ENCODE measurements at regions not wholly inside any gene's neighbourhood (a gene's known extent, or its start where the extent isn't known, plus 50 kb on each side); places are given as distances from the start of the nearest gene placed in this dataset.

- TF ChIP-seq CTCF (IDR thresholded peaks at IDR 0.05; ENCODE audit: low read length) = no peak
- TF ChIP-seq EZH2 (IDR thresholded peaks at IDR 0.05; ENCODE audit: borderline replicate concordance, low read length) = no peak
- no peak overlapping the region for H3K4me3 ChIP-seq (ENCODE audit: low read depth, low read length, poor library complexity, severe bottlenecking)
- no peaks in the 10 kb centered on the region for H3K36me3 ChIP-seq (ENCODE audit: insufficient read depth, low read length)
- H2AFZ ChIP-seq (ENCODE audit: low read length) = no peak overlapping the region
- H3K27ac ChIP-seq (ENCODE audit: low read depth, low read length, poor library complexity, severe bottlenecking) = no peak overlapping the region
- no peaks in the 10 kb centered on the region for H3F3A ChIP-seq (ENCODE audit: insufficient read depth, low read length)
- no peaks in the 10 kb centered on the region for H3K9me3 ChIP-seq (ENCODE audit: low read length)
- no peak overlapping the region for H3K4me2 ChIP-seq (ENCODE audit: low read length)
- H4K20me1 ChIP-seq (ENCODE audit: insufficient read depth, low read length) = no peaks in the 10 kb centered on the region
- no peaks in the 10 kb centered on the region for H3K9me2 ChIP-seq (ENCODE audit: low read depth, low read length)
- no peak overlapping the region for H3K9ac ChIP-seq (ENCODE audit: low read length)
- no peaks in the 10 kb centered on the region for H3K4me1 ChIP-seq (ENCODE audit: insufficient read depth, low read length, severe bottlenecking)
- no peaks in the 10 kb centered on the region for H3K79me2 ChIP-seq (ENCODE audit: insufficient read depth, low read length)
- no peaks in the 10 kb centered on the region for H3K27me3 ChIP-seq (ENCODE audit: insufficient read depth, low read length)
Observed at GRCh38 chr10:109103278-109103677, 820.0 kb downstream of the XPNPEP1 start.

- no peak overlapping the region for H3K27ac ChIP-seq (ENCODE audit: low read depth, low read length, poor library complexity, severe bottlenecking)
- H3K9me2 ChIP-seq (ENCODE audit: low read depth, low read length) = no peaks in the 10 kb centered on the region
- H4K20me1 ChIP-seq (ENCODE audit: insufficient read depth, low read length) = no peaks in the 10 kb centered on the region
- no peaks in the 10 kb centered on the region for H3K79me2 ChIP-seq (ENCODE audit: insufficient read depth, low read length)
- H3K4me3 ChIP-seq (ENCODE audit: low read depth, low read length, poor library complexity, severe bottlenecking) = no peak overlapping the region
- no peaks in the 10 kb centered on the region for H3K27me3 ChIP-seq (ENCODE audit: insufficient read depth, low read length)
- H3F3A ChIP-seq (ENCODE audit: insufficient read depth, low read length) = no peaks in the 10 kb centered on the region
- H3K4me2 ChIP-seq (ENCODE audit: low read length) = no peak overlapping the region
- no peaks in the 10 kb centered on the region for H3K4me1 ChIP-seq (ENCODE audit: insufficient read depth, low read length, severe bottlenecking)
- H2AFZ ChIP-seq (ENCODE audit: low read length) = no peak overlapping the region
- H3K9ac ChIP-seq (ENCODE audit: low read length) = no peak overlapping the region
- no peaks in the 10 kb centered on the region for H3K36me3 ChIP-seq (ENCODE audit: insufficient read depth, low read length)
- no peak for TF ChIP-seq EZH2 (IDR thresholded peaks at IDR 0.05; ENCODE audit: borderline replicate concordance, low read length)
- TF ChIP-seq CTCF (IDR thresholded peaks at IDR 0.05; ENCODE audit: low read length) = no peak
- H3K9me3 ChIP-seq (ENCODE audit: low read length) = no peaks in the 10 kb centered on the region
Observed at GRCh38 chr10:109089779-109090178, 833.5 kb downstream of the XPNPEP1 start.

GRCh38 chr10:109071539-109071938 lies 851.8 kb downstream of the XPNPEP1 start:
- H3K79me2 ChIP-seq (ENCODE audit: insufficient read depth, low read length) = no peaks in the 10 kb centered on the region
- H3K9ac ChIP-seq (ENCODE audit: low read length) = no peak overlapping the region
- no peak overlapping the region for H2AFZ ChIP-seq (ENCODE audit: low read length)
- H3K9me2 ChIP-seq (ENCODE audit: low read depth, low read length) = no peaks in the 10 kb centered on the region
- no peak overlapping the region for H3K4me2 ChIP-seq (ENCODE audit: low read length)
- no peaks in the 10 kb centered on the region for H4K20me1 ChIP-seq (ENCODE audit: insufficient read depth, low read length)
- H3K27me3 ChIP-seq (ENCODE audit: insufficient read depth, low read length) = no peaks in the 10 kb centered on the region
- no peaks in the 10 kb centered on the region for H3K36me3 ChIP-seq (ENCODE audit: insufficient read depth, low read length)
- no peaks in the 10 kb centered on the region for H3F3A ChIP-seq (ENCODE audit: insufficient read depth, low read length)
- H3K27ac ChIP-seq (ENCODE audit: low read depth, low read length, poor library complexity, severe bottlenecking) = no peak overlapping the region
- H3K9me3 ChIP-seq (ENCODE audit: low read length) = no peaks in the 10 kb centered on the region
- TF ChIP-seq EZH2 (IDR thresholded peaks at IDR 0.05; ENCODE audit: borderline replicate concordance, low read length) (no peak), CTCF (IDR thresholded peaks at IDR 0.05; ENCODE audit: low read length) (no peak)
- H3K4me3 ChIP-seq (ENCODE audit: low read depth, low read length, poor library complexity, severe bottlenecking) = no peak overlapping the region
- no peaks in the 10 kb centered on the region for H3K4me1 ChIP-seq (ENCODE audit: insufficient read depth, low read length, severe bottlenecking)

Measured in OCI-LY1 (cell line).